NCI-H345 treated with DMSO at 0.1 percent for 48 hours (cell line): ENCODE measurements at regions not wholly inside any gene's neighbourhood (a gene's known extent, or its start where the extent isn't known, plus 50 kb on each side); places are given as distances from the start of the nearest gene placed in this dataset.

Experiments used
- DNase-seq: peaks from one replicate; lab custom pipeline; 2025; ENCODE audit not compliant: unreplicated experiment; lab: John Stamatoyannopoulos, UW

- no peak for DNase-seq
Measured at GRCh38 chr15:98263787-98264186, 303.3 kb downstream of the ARRDC4 start.

- no peak for DNase-seq
Measured at GRCh38 chr15:98266295-98266694, 305.8 kb downstream of the ARRDC4 start.

GRCh38 chr15:98268163-98268562 lies 307.7 kb downstream of the ARRDC4 start:
- DNase-seq: no peak

GRCh38 chr15:98272625-98273024 lies 312.1 kb downstream of the ARRDC4 start:
- no peak for DNase-seq

- DNase-seq: no peak
Measured at GRCh38 chr15:98276018-98276417, 315.5 kb downstream of the ARRDC4 start.

GRCh38 chr15:98277602-98278001 lies 317.1 kb downstream of the ARRDC4 start:
- DNase-seq: no peak

- DNase-seq: no peak
Measured at GRCh38 chr15:98280284-98280975, 319.9 kb downstream of the ARRDC4 start.

GRCh38 chr15:98281130-98281529 lies 320.6 kb downstream of the ARRDC4 start:
- no peak for DNase-seq

- DNase-seq: no peak
Measured at GRCh38 chr15:98282656-98283332, 322.3 kb downstream of the ARRDC4 start.

- no peak for DNase-seq
Measured at GRCh38 chr15:98286200-98286599, 325.7 kb downstream of the ARRDC4 start.

- no peak for DNase-seq
Measured at GRCh38 chr15:98286831-98287230, 326.3 kb downstream of the ARRDC4 start.

- DNase-seq: no peak
Measured at GRCh38 chr15:98288091-98288590, 327.6 kb downstream of the ARRDC4 start.

- no peak for DNase-seq
Measured at GRCh38 chr15:98289747-98290146, 329.2 kb downstream of the ARRDC4 start.

- peak; percentile 6 for DNase-seq
Measured at GRCh38 chr15:98292442-98293240, 332.1 kb downstream of the ARRDC4 start.

GRCh38 chr15:98294126-98294525 lies 333.6 kb downstream of the ARRDC4 start:
- no peak for DNase-seq

GRCh38 chr15:98295101-98295759 lies 334.7 kb downstream of the ARRDC4 start:
- DNase-seq: peak; percentile 12

- DNase-seq: no peak
Measured at GRCh38 chr15:98296653-98297052, 336.1 kb downstream of the ARRDC4 start.

- no peak for DNase-seq
Measured at GRCh38 chr15:98304371-98304770, 343.9 kb downstream of the ARRDC4 start.

- DNase-seq: no peak
Measured at GRCh38 chr15:98308117-98308516, 340.2 kb upstream of the IGF1R start.

- DNase-seq: peak; percentile 46
Measured at GRCh38 chr15:98311566-98312188, 336.7 kb upstream of the IGF1R start.

GRCh38 chr15:98312913-98313312 lies 335.4 kb upstream of the IGF1R start:
- DNase-seq: no peak
